ENCODE measurements at regions not wholly inside any gene's neighbourhood (a gene's known extent, or its start where the extent isn't known, plus 50 kb on each side); places are given as distances from the start of the nearest gene placed in this dataset.

DNA sequence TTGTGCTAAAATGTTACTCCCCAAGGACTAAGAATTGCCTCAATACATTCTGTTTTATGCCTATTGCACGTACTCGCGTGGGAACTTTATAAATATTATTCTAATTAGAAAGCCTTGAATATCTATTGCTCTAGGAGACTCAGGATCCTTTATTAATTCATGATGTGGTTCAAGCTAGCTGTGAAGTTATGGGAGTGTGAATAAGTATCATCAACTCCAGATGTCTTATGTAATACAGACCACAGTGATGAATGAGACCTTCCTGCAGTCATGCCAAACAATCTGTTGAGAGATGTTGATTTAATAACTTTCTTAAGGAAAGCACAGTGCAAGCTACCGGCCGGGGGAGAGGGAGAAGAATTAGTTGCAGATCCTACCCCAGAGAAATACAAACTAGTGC is 519.2 kb upstream of the ZP4 start:
- ATAC-seq: peak; percentile 68
- 14 to 31% methylated on average over 5 of the region's 5 CpGs for WGBS, 2 donors (ENCODE audit: low coverage in 1 of 2)
- TF ChIP-seq POLR2A (IDR thresholded peaks at IDR 0.05) (no peak), POLR2AphosphoS5 (IDR thresholded peaks at IDR 0.05) (no peak)
- Histone ChIP-seq H3K36me3 (no peaks in the 10 kb centered on the region), H3K27me3 (no peaks in the 10 kb centered on the region), H3K9me3 (no peaks in the 10 kb centered on the region), H3K27ac (no peak overlapping the region), H3K4me3 (no peak overlapping the region), H3K4me1 (peaks cover 0 to 8% (median 0%) of the 10 kb centered on the region in 3 donors)

GRCh38 chr1:238409191-238409850 is 518.6 kb upstream of the ZP4 start:
- H3K9me3 ChIP-seq: no peaks in the 10 kb centered on the region
- 74% methylated on average over 2 of the region's 3 CpGs; no CpG with 5 or more reads in 1 of the 2 donors for WGBS, 2 donors (ENCODE audit: low coverage in 1 of 2)

DNA sequence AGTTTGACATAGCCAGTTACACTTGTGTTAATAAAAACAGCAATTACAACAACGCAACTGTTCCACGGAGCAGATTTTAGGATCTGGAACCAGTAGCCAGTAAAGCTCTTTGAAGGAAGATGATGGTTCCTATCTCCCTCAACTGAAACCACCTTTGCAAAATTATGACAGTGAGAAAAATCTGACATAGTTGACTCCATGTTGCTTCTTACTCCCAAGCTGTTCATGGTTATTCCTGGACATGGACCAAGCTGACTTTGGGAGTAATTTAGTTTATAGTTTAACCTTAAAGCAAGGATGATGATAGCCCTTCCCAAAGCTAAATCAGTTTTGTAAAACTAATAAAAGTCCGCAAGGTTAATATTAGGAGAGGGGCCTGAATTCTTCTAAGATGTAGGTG is 518.0 kb upstream of the ZP4 start:
- WGBS, 2 donors (ENCODE audit: low coverage in 1 of 2): 94 to 100% methylated on average over 2 to 3 of the region's 3 CpGs
- ATAC-seq: no peak
- H3K4me1 ChIP-seq: peaks cover 0 to 8% (median 0%) of the 10 kb centered on the region in 3 donors
- H3K9me3 ChIP-seq: no peaks in the 10 kb centered on the region
- H3K4me3 ChIP-seq: no peak overlapping the region
- TF ChIP-seq POLR2AphosphoS5 (IDR thresholded peaks at IDR 0.05) (no peak), POLR2A (IDR thresholded peaks at IDR 0.05) (no peak), EP300 (IDR thresholded peaks at IDR 0.05) (no peak)
- TF ChIP-seq, protein P1, sequence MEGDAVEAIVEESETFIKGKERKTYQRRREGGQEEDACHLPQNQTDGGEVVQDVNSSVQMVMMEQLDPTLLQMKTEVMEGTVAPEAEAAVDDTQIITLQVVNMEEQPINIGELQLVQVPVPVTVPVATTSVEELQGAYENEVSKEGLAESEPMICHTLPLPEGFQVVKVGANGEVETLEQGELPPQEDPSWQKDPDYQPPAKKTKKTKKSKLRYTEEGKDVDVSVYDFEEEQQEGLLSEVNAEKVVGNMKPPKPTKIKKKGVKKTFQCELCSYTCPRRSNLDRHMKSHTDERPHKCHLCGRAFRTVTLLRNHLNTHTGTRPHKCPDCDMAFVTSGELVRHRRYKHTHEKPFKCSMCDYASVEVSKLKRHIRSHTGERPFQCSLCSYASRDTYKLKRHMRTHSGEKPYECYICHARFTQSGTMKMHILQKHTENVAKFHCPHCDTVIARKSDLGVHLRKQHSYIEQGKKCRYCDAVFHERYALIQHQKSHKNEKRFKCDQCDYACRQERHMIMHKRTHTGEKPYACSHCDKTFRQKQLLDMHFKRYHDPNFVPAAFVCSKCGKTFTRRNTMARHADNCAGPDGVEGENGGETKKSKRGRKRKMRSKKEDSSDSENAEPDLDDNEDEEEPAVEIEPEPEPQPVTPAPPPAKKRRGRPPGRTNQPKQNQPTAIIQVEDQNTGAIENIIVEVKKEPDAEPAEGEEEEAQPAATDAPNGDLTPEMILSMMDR (IDR thresholded peaks at IDR 0.05): no peak
- no peaks in the 10 kb centered on the region for H3K27me3 ChIP-seq
- H3K27ac ChIP-seq: no peak overlapping the region
- no peaks in the 10 kb centered on the region for H3K36me3 ChIP-seq

More at GRCh38 chr1:238409191-238409850, 518.6 kb upstream of the ZP4 start:
- no peaks in the 10 kb centered on the region for H3K27me3 ChIP-seq
- H3K4me1 ChIP-seq: peaks cover 0 to 8% (median 0%) of the 10 kb centered on the region in 3 donors
- H3K27ac ChIP-seq: no peak overlapping the region
- H3K36me3 ChIP-seq: no peaks in the 10 kb centered on the region
- peak; percentile 71 for ATAC-seq
- TF ChIP-seq, protein P1 (IDR thresholded peaks at IDR 0.05): no peak
- no peak for TF ChIP-seq POLR2A (IDR thresholded peaks at IDR 0.05)
- TF ChIP-seq POLR2AphosphoS5 (IDR thresholded peaks at IDR 0.05): no peak
- TF ChIP-seq EP300 (IDR thresholded peaks at IDR 0.05): no peak
- no peak overlapping the region for H3K4me3 ChIP-seq

DNA sequence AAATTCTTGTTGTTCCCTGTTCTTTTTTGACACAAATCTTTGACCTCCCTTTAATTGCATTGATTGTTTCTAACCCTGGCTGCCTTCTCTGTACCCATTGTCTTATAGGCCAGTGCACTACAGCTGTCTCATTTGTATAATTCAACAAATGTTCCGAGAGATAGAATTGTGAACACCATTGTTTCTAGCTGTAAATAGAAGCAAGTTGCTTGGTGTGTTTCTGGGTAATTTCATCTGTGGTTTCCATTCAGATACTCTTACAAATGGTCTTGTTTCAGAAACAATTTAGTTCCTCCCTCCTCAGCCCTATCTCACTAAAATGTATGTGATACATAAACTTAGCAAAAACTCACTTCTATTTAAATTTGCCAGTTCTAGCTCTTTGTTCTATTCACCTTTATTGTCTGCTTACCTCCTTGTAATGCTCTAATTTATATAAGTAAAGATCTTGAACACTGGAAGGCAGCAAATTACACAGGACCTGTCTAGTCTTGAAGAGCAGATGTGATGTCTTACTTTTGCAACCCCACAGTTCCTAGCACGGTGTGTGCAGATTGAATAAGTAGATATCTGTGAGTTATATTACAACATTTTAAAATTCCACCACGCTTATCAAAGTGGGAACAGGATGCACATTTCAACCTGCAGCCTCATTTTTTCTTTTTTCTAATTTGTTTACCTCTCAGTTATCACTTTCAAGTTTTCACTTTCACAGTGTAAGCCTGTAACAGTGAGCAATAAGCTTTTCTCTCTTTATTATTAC is 515.6 kb upstream of the ZP4 start:
- no peak for ATAC-seq
- 57 to 74% methylated on average over 3 of the region's 3 CpGs for WGBS, 2 donors (ENCODE audit: low coverage in 1 of 2)
- H3K36me3 ChIP-seq: no peaks in the 10 kb centered on the region
- H3K4me3 ChIP-seq: no peak overlapping the region
- H3K4me1 ChIP-seq: peaks cover 0 to 12% (median under 1%) of the 10 kb centered on the region in 3 donors
- no peaks in the 10 kb centered on the region for H3K9me3 ChIP-seq
- no peak for TF ChIP-seq POLR2AphosphoS5 (IDR thresholded peaks at IDR 0.05)
- TF ChIP-seq, protein P1 (IDR thresholded peaks at IDR 0.05): no peak
- TF ChIP-seq POLR2A (IDR thresholded peaks at IDR 0.05): no peak
- no peak for TF ChIP-seq EP300 (IDR thresholded peaks at IDR 0.05)
- no peak overlapping the region for H3K27ac ChIP-seq
- no peaks in the 10 kb centered on the region for H3K27me3 ChIP-seq

DNA sequence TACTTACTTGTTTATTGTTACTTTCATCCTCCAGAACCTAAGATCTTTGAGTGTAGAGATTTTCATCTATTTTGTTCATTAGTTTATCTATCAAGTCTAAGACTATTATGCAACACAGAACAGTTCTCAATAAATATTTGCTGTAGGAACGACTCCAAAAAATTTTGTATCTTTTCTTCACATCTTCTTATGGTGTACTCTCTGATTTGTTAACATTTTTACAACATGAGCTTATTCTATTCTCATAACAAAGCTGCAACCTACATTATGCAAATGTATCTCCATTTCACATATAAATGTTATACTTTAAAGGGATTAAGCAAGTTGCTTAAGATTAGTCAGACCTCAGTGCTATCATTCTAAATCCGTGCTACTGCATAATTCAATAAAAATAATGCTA is 514.2 kb upstream of the ZP4 start:
- TF ChIP-seq POLR2AphosphoS5 (IDR thresholded peaks at IDR 0.05) (no peak), POLR2A (IDR thresholded peaks at IDR 0.05) (no peak), EP300 (IDR thresholded peaks at IDR 0.05) (no peak)
- TF ChIP-seq, protein P1 (IDR thresholded peaks at IDR 0.05): no peak
- no peak for ATAC-seq
- H3K36me3 ChIP-seq: no peaks in the 10 kb centered on the region
- H3K9me3 ChIP-seq: no peaks in the 10 kb centered on the region
- H3K27ac ChIP-seq: no peak overlapping the region
- peaks cover 0 to 12% (median 2%) of the 10 kb centered on the region in 3 donors for H3K4me1 ChIP-seq
- H3K27me3 ChIP-seq: no peaks in the 10 kb centered on the region
- WGBS, 2 donors (ENCODE audit: low coverage in 1 of 2): 69 to 94% methylated on average over 1 to 2 of the region's 2 CpGs
- H3K4me3 ChIP-seq: no peak overlapping the region
